ENCODE measurements at regions not wholly inside any gene's neighbourhood (a gene's known extent, or its start where the extent isn't known, plus 50 kb on each side); places are given as distances from the start of the nearest gene placed in this dataset.

GRCh38 chr2:83972128-83972527 is 487.0 kb downstream of the SUCLG1 start:
- ChIA-PET CTCF (no interaction called here), POLR2A (no interaction called here)
- Histone ChIP-seq H3K27ac (ENCODE audit: low read length) (no peak overlapping the region), H3K4me3 (ENCODE audit: low read depth in 2 of 2, low read length in 2 of 2) (no peak overlapping the region), H3K36me3 (ENCODE audit: control insufficient read depth, insufficient read depth, low read length) (no peaks in the 10 kb centered on the region), H3K9me3 (ENCODE audit: control insufficient read depth, insufficient read depth, low read depth, low read length) (no peaks in the 10 kb centered on the region), H3K27me3 (ENCODE audit: control insufficient read depth, insufficient read depth, low read length) (no peaks in the 10 kb centered on the region), H3K4me1 (ENCODE audit: control insufficient read depth, insufficient read depth, low read length) (no peaks in the 10 kb centered on the region)
- TF ChIP-seq POLR2AphosphoS5 (IDR thresholded peaks at IDR 0.05; ENCODE audit: low read depth, low read length) (no peak), TCF7L2 (IDR thresholded peaks at IDR 0.05; ENCODE audit: low read depth, low read length) (no peak), SIN3A (IDR thresholded peaks at IDR 0.05; ENCODE audit: borderline replicate concordance, insufficient read depth, low read depth, low read length) (no peak), CTCF (IDR thresholded peaks at IDR 0.05) (no peak)
- TF ChIP-seq, protein P1, sequence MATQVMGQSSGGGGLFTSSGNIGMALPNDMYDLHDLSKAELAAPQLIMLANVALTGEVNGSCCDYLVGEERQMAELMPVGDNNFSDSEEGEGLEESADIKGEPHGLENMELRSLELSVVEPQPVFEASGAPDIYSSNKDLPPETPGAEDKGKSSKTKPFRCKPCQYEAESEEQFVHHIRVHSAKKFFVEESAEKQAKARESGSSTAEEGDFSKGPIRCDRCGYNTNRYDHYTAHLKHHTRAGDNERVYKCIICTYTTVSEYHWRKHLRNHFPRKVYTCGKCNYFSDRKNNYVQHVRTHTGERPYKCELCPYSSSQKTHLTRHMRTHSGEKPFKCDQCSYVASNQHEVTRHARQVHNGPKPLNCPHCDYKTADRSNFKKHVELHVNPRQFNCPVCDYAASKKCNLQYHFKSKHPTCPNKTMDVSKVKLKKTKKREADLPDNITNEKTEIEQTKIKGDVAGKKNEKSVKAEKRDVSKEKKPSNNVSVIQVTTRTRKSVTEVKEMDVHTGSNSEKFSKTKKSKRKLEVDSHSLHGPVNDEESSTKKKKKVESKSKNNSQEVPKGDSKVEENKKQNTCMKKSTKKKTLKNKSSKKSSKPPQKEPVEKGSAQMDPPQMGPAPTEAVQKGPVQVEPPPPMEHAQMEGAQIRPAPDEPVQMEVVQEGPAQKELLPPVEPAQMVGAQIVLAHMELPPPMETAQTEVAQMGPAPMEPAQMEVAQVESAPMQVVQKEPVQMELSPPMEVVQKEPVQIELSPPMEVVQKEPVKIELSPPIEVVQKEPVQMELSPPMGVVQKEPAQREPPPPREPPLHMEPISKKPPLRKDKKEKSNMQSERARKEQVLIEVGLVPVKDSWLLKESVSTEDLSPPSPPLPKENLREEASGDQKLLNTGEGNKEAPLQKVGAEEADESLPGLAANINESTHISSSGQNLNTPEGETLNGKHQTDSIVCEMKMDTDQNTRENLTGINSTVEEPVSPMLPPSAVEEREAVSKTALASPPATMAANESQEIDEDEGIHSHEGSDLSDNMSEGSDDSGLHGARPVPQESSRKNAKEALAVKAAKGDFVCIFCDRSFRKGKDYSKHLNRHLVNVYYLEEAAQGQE (IDR thresholded peaks at IDR 0.05; ENCODE audit: insufficient read depth in 1 of 2, low read depth in 2 of 2, low read length in 1 of 2): no peak
- intact Hi-C loops (cut with micrococcal nuclease; ENCODE audit: unreplicated experiment) (no loop called here), in situ Hi-C loops (cut with HindIII; ENCODE audit: low pct_unique_long_range_greater_than_20kb, low sequenced_read_pairs) (no loop called here)
- BruUV-seq (replicated peaks): no TSS peak
- no peak for DNase-seq (ENCODE audit: low read depth, low spot score)
- no peak for ATAC-seq

DNA sequence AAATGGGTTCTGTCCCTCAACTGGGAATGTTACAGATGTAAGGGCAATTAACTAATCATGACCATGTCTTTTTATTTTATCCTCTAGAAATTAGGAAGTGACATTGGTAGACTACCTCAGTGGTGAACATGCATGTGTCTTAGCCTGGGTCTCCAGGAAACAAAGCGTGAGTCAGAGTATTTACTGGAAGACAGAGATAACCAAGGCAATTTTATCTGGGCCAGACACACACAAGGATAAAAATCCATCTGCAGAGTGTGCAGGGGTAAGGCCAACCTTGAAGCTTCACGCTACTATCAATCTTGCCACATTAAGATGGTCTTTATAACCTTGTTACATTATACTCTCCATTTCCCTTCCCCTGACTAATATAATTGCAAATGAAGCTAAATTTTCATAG is 487.5 kb downstream of the SUCLG1 start:
- no peak for TF ChIP-seq TCF7L2 (IDR thresholded peaks at IDR 0.05; ENCODE audit: low read depth, low read length)
- TF ChIP-seq POLR2AphosphoS5 (IDR thresholded peaks at IDR 0.05; ENCODE audit: low read depth, low read length): no peak
- TF ChIP-seq SIN3A (IDR thresholded peaks at IDR 0.05; ENCODE audit: borderline replicate concordance, insufficient read depth, low read depth, low read length): no peak
- TF ChIP-seq CTCF (IDR thresholded peaks at IDR 0.05): no peak
- TF ChIP-seq, protein P1 (IDR thresholded peaks at IDR 0.05; ENCODE audit: insufficient read depth in 1 of 2, low read depth in 2 of 2, low read length in 1 of 2): no peak
- Histone ChIP-seq H3K4me1 (ENCODE audit: control insufficient read depth, insufficient read depth, low read length) (no peaks in the 10 kb centered on the region), H3K36me3 (ENCODE audit: control insufficient read depth, insufficient read depth, low read length) (no peaks in the 10 kb centered on the region), H3K27me3 (ENCODE audit: control insufficient read depth, insufficient read depth, low read length) (no peaks in the 10 kb centered on the region), H3K27ac (ENCODE audit: low read length) (no peak overlapping the region), H3K9me3 (ENCODE audit: control insufficient read depth, insufficient read depth, low read depth, low read length) (no peaks in the 10 kb centered on the region), H3K4me3 (ENCODE audit: low read depth in 2 of 2, low read length in 2 of 2) (no peak overlapping the region)
- POLR2A ChIA-PET: no interaction called here
- DNase-seq (ENCODE audit: low read depth, low spot score) (no peak), ATAC-seq (no peak)
- BruUV-seq (replicated peaks): no TSS peak
- in situ Hi-C loops (cut with HindIII; ENCODE audit: low pct_unique_long_range_greater_than_20kb, low sequenced_read_pairs): no loop called here
- CTCF ChIA-PET: no interaction called here
- intact Hi-C loops (cut with micrococcal nuclease; ENCODE audit: unreplicated experiment): no loop called here

Measured in Panc1 (cell line).